IMR-90 (cell line): ENCODE measurements at regions not wholly inside any gene's neighbourhood (a gene's known extent, or its start where the extent isn't known, plus 50 kb on each side); places are given as distances from the start of the nearest gene placed in this dataset.

Experiments used
- ATAC-seq: fragments of 200-7000 bp; cut with Tn5 transposase; 2 replicates; pipeline ENCODE4 v1.9.1; 2020; ENCODE audit warnings: low read depth, mild to moderate bottlenecking, moderate library complexity
- BruUV-seq: library from RNA; stranded (reverse); fragments of 400-500 nt; replicated peaks from 2 replicates; lab custom pipeline; 2021; lab: Mats Ljungman, UMichigan
- CTCF ChIA-PET: fragments of 300-600 bp; formaldehyde crosslinking; extraction: SDS; loops from one replicate; lab custom pipeline; 2021; ENCODE audit warnings: antibody characterized with exemption; lab: Yijun Ruan, JAX
- POLR2A ChIA-PET: fragments of 300-600 bp; sonication (Branson Sonifier 250); formaldehyde crosslinking; loops from one replicate; lab custom pipeline; 2022; ENCODE audit warnings: antibody characterized with exemption; ENCODE audit not compliant: unreplicated experiment; lab: Charles Lee
- DNase-seq: peaks from one replicate; pipeline ENCODE4 v3.0.0; 2013
- H2AFZ ChIP-seq: replicated peaks from 2 replicates; pipeline ENCODE3; 2013; ENCODE audit warnings: low read length, mild to moderate bottlenecking; ENCODE audit not compliant: poor library complexity
- H2AK5ac ChIP-seq: 2 replicates; pipeline ENCODE4 v1.6.1; 2013; ENCODE audit warnings: low read depth, low read length, inconsistent platforms
- H2AK9ac ChIP-seq: replicated peaks from 2 replicates; pipeline ENCODE3; 2013; ENCODE audit warnings: mild to moderate bottlenecking, low read depth, low read length, moderate library complexity; ENCODE audit not compliant: poor library complexity
- H2BK120ac ChIP-seq: 2 replicates; pipeline ENCODE4 v1.6.1; 2013; ENCODE audit warnings: low read depth, low read length, inconsistent platforms
- H2BK15ac ChIP-seq: 3 replicates; pipeline ENCODE4 v1.6.1; 2013; ENCODE audit warnings: low read depth, low read length, inconsistent platforms
- H2BK20ac ChIP-seq: 2 replicates; pipeline ENCODE4 v1.6.1; 2013; ENCODE audit warnings: low read depth, mild to moderate bottlenecking, inconsistent platforms, low read length, moderate library complexity
- H2BK5ac ChIP-seq: 2 replicates; pipeline ENCODE4 v1.6.1; 2013; ENCODE audit warnings: mild to moderate bottlenecking, low read depth, low read length, inconsistent platforms; ENCODE audit not compliant: poor library complexity, severe bottlenecking
- H3K14ac ChIP-seq: replicated peaks from 2 replicates; pipeline ENCODE4 v1.6.1; 2013; ENCODE audit warnings: low read depth, low read length, inconsistent platforms
- H3K18ac ChIP-seq: 2 replicates; pipeline ENCODE4 v1.6.1; 2013; ENCODE audit warnings: low read depth, low read length, control low read depth
- H3K23ac ChIP-seq: 2 replicates; pipeline ENCODE4 v1.6.1; 2013; ENCODE audit warnings: low read depth, low read length, inconsistent platforms
- H3K27ac ChIP-seq: 2 replicates; pipeline ENCODE4 v1.5.1; 2013; ENCODE audit warnings: mild to moderate bottlenecking, control low read depth, low read length; ENCODE audit not compliant: insufficient read depth
- H3K27me3 ChIP-seq: 2 replicates; pipeline ENCODE4 v1.6.1; 2013; ENCODE audit warnings: low read length; ENCODE audit not compliant: control insufficient read depth, insufficient read depth
- H3K36me3 ChIP-seq: 2 replicates; pipeline ENCODE4 v1.6.1; 2013; ENCODE audit warnings: low read length, mixed read lengths; ENCODE audit not compliant: control insufficient read depth, insufficient read depth
- H3K4ac ChIP-seq: 2 replicates; pipeline ENCODE4 v1.6.1; 2013; ENCODE audit warnings: low read depth, low read length, inconsistent platforms
- H3K4me1 ChIP-seq: 2 replicates; pipeline ENCODE4 v1.6.1; 2013; ENCODE audit warnings: low read length, mixed read lengths; ENCODE audit not compliant: control insufficient read depth, insufficient read depth
- H3K4me2 ChIP-seq: 2 replicates; pipeline ENCODE4 v1.6.1; 2013; ENCODE audit warnings: low read depth, mild to moderate bottlenecking, control low read depth, low read length, moderate library complexity
- H3K4me3 ChIP-seq: 2 replicates; pipeline ENCODE4 v1.5.1; 2013; ENCODE audit warnings: low read depth, mild to moderate bottlenecking, control low read depth, low read length, moderate library complexity; ENCODE audit not compliant: insufficient read depth
- H3K56ac ChIP-seq: 2 replicates; pipeline ENCODE4 v1.6.1; 2013; ENCODE audit warnings: low read length, inconsistent platforms; ENCODE audit not compliant: insufficient read depth; ENCODE audit errors: extremely low read depth
- H3K79me1 ChIP-seq, 2 experiments: 2 replicates each; pipeline ENCODE4 v1.6.1; 2013; ENCODE audit warnings: low read length in 2 of 2, inconsistent platforms in 1 of 2, low read depth in 1 of 2
- H3K9ac ChIP-seq: 2 replicates; pipeline ENCODE4 v1.6.1; 2013; ENCODE audit warnings: low read depth, low read length, control low read depth
- H3K9me1 ChIP-seq: 2 replicates; pipeline ENCODE4 v1.6.1; 2013; ENCODE audit warnings: low read length, inconsistent platforms; ENCODE audit not compliant: insufficient read depth
- H3K9me3 ChIP-seq: 2 replicates; pipeline ENCODE4 v1.6.1; 2013; ENCODE audit warnings: low read length; ENCODE audit not compliant: control insufficient read depth, insufficient read depth
- H4K20me1 ChIP-seq: 2 replicates; pipeline ENCODE4 v1.6.1; 2013; ENCODE audit warnings: low read length, inconsistent platforms; ENCODE audit not compliant: insufficient read depth
- H4K5ac ChIP-seq: 2 replicates; pipeline ENCODE4 v1.6.1; 2013; ENCODE audit warnings: mild to moderate bottlenecking, low read depth, low read length, control low read depth
- H4K8ac ChIP-seq, 2 experiments: 2 replicates each; pipeline ENCODE4 v1.6.1; 2013; ENCODE audit warnings: low read depth in 2 of 2, low read length in 2 of 2, control low read depth in 1 of 2, inconsistent platforms in 1 of 2
- H4K91ac ChIP-seq: 2 replicates; pipeline ENCODE4 v1.6.1; 2013; ENCODE audit warnings: low read depth, low read length, inconsistent platforms; ENCODE audit not compliant: insufficient read depth
- BHLHE40 ChIP-seq: fragments of 150-350 bp; IDR thresholded peaks from 2 replicates; pipeline ENCODE4 v1.6.1; 2016; ENCODE audit warnings: mild to moderate bottlenecking, low read depth, low read length
- CEBPB ChIP-seq: IDR thresholded peaks from 2 replicates; pipeline ENCODE4 v1.6.1; 2012; ENCODE audit warnings: low read depth, low read length, improper control_type of control experiment
- CHD1 ChIP-seq: IDR thresholded peaks from 2 replicates; pipeline ENCODE4 v1.6.1; 2012; ENCODE audit warnings: low read depth, low read length, improper control_type of control experiment
- FOS ChIP-seq: fragments of 150-350 bp; IDR thresholded peaks from 2 replicates; pipeline ENCODE4 v1.6.1; 2016; ENCODE audit warnings: low read depth, low read length
- MAFK ChIP-seq: IDR thresholded peaks from 2 replicates; pipeline ENCODE4 v1.6.1; 2012; ENCODE audit warnings: low read depth, low read length, improper control_type of control experiment
- MAZ ChIP-seq: IDR thresholded peaks from 2 replicates; pipeline ENCODE4 v1.6.1; 2012; ENCODE audit warnings: low read depth, mild to moderate bottlenecking, low read length, improper control_type of control experiment, moderate library complexity, borderline replicate concordance
- MXI1 ChIP-seq: IDR thresholded peaks from 2 replicates; pipeline ENCODE4 v1.6.1; 2012; ENCODE audit warnings: low read depth, mild to moderate bottlenecking, low read length, moderate library complexity, borderline replicate concordance
- NFE2L2 ChIP-seq: fragments of 150-350 bp; IDR thresholded peaks from 2 replicates; pipeline ENCODE4 v1.6.1; 2016; ENCODE audit warnings: low read depth, mild to moderate bottlenecking, low read length
- POLR2A ChIP-seq: IDR thresholded peaks from 2 replicates; pipeline ENCODE4 v1.6.1; 2012; ENCODE audit warnings: mild to moderate bottlenecking, low read depth, low read length
- RAD21 ChIP-seq: IDR thresholded peaks from 2 replicates; pipeline ENCODE4 v1.6.1; 2012; ENCODE audit warnings: low read length, improper control_type of control experiment
- RCOR1 ChIP-seq: IDR thresholded peaks from 2 replicates; pipeline ENCODE4 v1.6.1; 2012; ENCODE audit warnings: mild to moderate bottlenecking, low read length, improper control_type of control experiment; ENCODE audit not compliant: insufficient replicate concordance
- RFX5 ChIP-seq: IDR thresholded peaks from 2 replicates; pipeline ENCODE4 v1.8.0; 2012; ENCODE audit warnings: low read depth, mild to moderate bottlenecking, low read length, moderate library complexity
- SMC3 ChIP-seq: fragments of 150-350 bp; IDR thresholded peaks from 2 replicates; pipeline ENCODE4 v1.6.1; 2016; ENCODE audit warnings: low read depth, mild to moderate bottlenecking, antibody characterized with exemption, low read length, moderate library complexity
- WGBS, 2 experiments: methylation state at CpG; one replicate each; pipeline versions ENCODE4 v1.1.5 to v1.1.7; 2013; ENCODE audit warnings: missing lambda C conversion rate in 2 of 2; ENCODE audit not compliant: insufficient read length in 1 of 2; ENCODE audit errors: extremely low coverage in 2 of 2; 5-methylcytosine and 5-hydroxymethylcytosine counted together
- dilution Hi-C: fragments of 300-500 bp; cut with HindIII; formaldehyde crosslinking; loops from one replicate; pipeline ENCODE4 v1.14.3; 2018; ENCODE audit warnings: low sequenced_read_pairs; ENCODE audit not compliant: unreplicated experiment
- in situ Hi-C: fragments of 300-500 bp; cut with MboI; formaldehyde crosslinking; loops from 3 replicates; pipeline ENCODE4 v1.14.3; 2019; ENCODE audit warnings: low sequenced_read_pairs, inconsistent platforms, mixed read lengths
- intact Hi-C: fragments of 100-400 bp; cut with micrococcal nuclease; formaldehyde crosslinking; loops from 2 replicates; pipeline ENCODE4 v1.10.0; 2022
- TF ChIP-seq, protein P1 (sequence below): fragments of 150-350 bp; IDR thresholded peaks from 2 replicates; pipeline ENCODE4 v1.6.1; 2017; ENCODE audit warnings: mild to moderate bottlenecking, antibody characterized with exemption, low read length, low read depth
- TF ChIP-seq, protein P2 (sequence below): fragments of 150-350 bp; IDR thresholded peaks from 2 replicates; pipeline ENCODE4 v1.6.1; 2016; ENCODE audit warnings: low read depth, mild to moderate bottlenecking, low read length, moderate library complexity, borderline replicate concordance
- TF ChIP-seq, protein P3 (sequence below): conservative IDR thresholded peaks from 2 replicates; pipeline ENCODE4 v1.5.1; 2012; ENCODE audit warnings: mild to moderate bottlenecking, low read depth, low read length, improper control_type of control experiment

GRCh38 chr16:35177851-35178250, 1718.4 kb downstream of the TP53TG3F start:
- dilution Hi-C loops = no loop called here
- in situ Hi-C loops = no loop called here
- no peaks in the 10 kb centered on the region for H3K79me1 ChIP-seq
- no peak overlapping the region for H2BK20ac ChIP-seq
- no peak overlapping the region for H3K9ac ChIP-seq
- TF ChIP-seq, protein P1, sequence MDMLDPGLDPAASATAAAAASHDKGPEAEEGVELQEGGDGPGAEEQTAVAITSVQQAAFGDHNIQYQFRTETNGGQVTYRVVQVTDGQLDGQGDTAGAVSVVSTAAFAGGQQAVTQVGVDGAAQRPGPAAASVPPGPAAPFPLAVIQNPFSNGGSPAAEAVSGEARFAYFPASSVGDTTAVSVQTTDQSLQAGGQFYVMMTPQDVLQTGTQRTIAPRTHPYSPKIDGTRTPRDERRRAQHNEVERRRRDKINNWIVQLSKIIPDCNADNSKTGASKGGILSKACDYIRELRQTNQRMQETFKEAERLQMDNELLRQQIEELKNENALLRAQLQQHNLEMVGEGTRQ = no peak
- TF ChIP-seq NFE2L2 (no peak), RAD21 (no peak), FOS (no peak), MAFK (no peak), MAZ (no peak), MXI1 (no peak), POLR2A (no peak), BHLHE40 (no peak), RFX5 (no peak), CHD1 (no peak), CEBPB (no peak), RCOR1 (no peak), SMC3 (no peak)
- TF ChIP-seq, protein P2, sequence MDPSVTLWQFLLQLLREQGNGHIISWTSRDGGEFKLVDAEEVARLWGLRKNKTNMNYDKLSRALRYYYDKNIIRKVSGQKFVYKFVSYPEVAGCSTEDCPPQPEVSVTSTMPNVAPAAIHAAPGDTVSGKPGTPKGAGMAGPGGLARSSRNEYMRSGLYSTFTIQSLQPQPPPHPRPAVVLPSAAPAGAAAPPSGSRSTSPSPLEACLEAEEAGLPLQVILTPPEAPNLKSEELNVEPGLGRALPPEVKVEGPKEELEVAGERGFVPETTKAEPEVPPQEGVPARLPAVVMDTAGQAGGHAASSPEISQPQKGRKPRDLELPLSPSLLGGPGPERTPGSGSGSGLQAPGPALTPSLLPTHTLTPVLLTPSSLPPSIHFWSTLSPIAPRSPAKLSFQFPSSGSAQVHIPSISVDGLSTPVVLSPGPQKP = no peak
- TF ChIP-seq, protein P3, sequence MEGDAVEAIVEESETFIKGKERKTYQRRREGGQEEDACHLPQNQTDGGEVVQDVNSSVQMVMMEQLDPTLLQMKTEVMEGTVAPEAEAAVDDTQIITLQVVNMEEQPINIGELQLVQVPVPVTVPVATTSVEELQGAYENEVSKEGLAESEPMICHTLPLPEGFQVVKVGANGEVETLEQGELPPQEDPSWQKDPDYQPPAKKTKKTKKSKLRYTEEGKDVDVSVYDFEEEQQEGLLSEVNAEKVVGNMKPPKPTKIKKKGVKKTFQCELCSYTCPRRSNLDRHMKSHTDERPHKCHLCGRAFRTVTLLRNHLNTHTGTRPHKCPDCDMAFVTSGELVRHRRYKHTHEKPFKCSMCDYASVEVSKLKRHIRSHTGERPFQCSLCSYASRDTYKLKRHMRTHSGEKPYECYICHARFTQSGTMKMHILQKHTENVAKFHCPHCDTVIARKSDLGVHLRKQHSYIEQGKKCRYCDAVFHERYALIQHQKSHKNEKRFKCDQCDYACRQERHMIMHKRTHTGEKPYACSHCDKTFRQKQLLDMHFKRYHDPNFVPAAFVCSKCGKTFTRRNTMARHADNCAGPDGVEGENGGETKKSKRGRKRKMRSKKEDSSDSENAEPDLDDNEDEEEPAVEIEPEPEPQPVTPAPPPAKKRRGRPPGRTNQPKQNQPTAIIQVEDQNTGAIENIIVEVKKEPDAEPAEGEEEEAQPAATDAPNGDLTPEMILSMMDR = no peak
- ChIA-PET POLR2A (no interaction called here), CTCF (no interaction called here)
- H3K9me1 ChIP-seq = no peaks in the 10 kb centered on the region
- WGBS, 2 experiments = no CpG with 5 or more reads among the region's 2 CpGs
- ATAC-seq (no peak), DNase-seq (no peak)
- no peak overlapping the region for H3K27ac ChIP-seq
- H3K56ac ChIP-seq = no peak overlapping the region
- no peak overlapping the region for H3K23ac ChIP-seq
- H3K4me2 ChIP-seq = no peak overlapping the region
- BruUV-seq = no TSS peak
- H3K27me3 ChIP-seq = no peaks in the 10 kb centered on the region
- intact Hi-C loops = no loop called here
- no peaks in the 10 kb centered on the region for H3K36me3 ChIP-seq
- no peak overlapping the region for H3K4me3 ChIP-seq
- no peak overlapping the region for H2BK5ac ChIP-seq
- no peak overlapping the region for H2BK120ac ChIP-seq
- no peak overlapping the region for H4K5ac ChIP-seq
- no peaks in the 10 kb centered on the region for H4K20me1 ChIP-seq
- H2AFZ ChIP-seq = no peak overlapping the region
- no peak overlapping the region for H3K14ac ChIP-seq
- H3K4me1 ChIP-seq = no peaks in the 10 kb centered on the region
- H4K8ac ChIP-seq = no peak overlapping the region
- peaks cover 33% of the 10 kb centered on the region for H3K9me3 ChIP-seq
- H3K4ac ChIP-seq = no peak overlapping the region
- H3K18ac ChIP-seq = no peak overlapping the region
- H4K91ac ChIP-seq = no peak overlapping the region
- H2BK15ac ChIP-seq = no peak overlapping the region
- no peak overlapping the region for H2AK9ac ChIP-seq
- H2AK5ac ChIP-seq = no peak overlapping the region
